ENCODE measurements at regions not wholly inside any gene's neighbourhood (a gene's known extent, or its start where the extent isn't known, plus 50 kb on each side); places are given as distances from the start of the nearest gene placed in this dataset.
"Not testable (repeated sequence)": the region's sequence is repeated elsewhere in the genome, so short reads cannot be mapped to it uniquely, and the experiment has no call there.

DNA sequence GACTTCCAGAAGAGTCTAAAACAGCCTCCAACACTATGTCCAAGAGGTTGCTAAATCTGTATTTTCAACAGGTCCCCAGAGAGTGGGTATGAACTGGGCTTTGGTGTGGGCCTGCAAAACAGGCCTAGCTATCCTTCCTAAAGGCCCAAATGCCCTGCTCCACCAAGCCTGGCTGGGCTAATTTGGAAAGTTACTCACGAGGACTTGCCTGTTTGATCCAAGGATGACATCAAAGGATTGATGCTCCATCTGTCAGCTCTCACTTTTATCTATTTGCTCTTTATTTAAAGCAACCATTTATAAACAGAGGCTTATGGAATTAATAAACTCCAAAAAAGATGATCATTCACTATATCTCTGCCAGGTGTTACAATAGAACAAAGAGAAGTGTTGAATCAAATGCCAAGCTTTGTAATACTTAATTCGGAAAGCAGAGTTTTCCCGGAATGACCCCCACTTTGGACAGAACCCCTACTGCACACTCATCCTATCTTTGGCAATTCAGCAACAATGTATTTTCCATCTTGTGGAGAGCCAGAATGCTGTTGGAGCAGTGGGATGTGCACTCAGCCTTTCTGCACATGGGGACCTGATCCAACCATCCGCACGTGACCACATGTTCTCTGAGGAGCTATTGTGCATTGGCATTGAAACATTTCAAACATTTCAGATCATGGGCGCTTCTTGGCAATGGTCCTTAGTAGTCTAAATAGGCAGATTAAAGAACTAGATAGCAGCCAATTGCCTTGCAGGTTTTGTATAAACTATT lies 163.3 kb upstream of the THBS1 start (continued):
- no peak for TF ChIP-seq ZNF219 (CRISPR knock-in tag; IDR thresholded peaks at IDR 0.05; ENCODE audit: borderline replicate concordance)
- TF ChIP-seq PRRX2 (CRISPR knock-in tag; IDR thresholded peaks at IDR 0.05) = no peak

DNA sequence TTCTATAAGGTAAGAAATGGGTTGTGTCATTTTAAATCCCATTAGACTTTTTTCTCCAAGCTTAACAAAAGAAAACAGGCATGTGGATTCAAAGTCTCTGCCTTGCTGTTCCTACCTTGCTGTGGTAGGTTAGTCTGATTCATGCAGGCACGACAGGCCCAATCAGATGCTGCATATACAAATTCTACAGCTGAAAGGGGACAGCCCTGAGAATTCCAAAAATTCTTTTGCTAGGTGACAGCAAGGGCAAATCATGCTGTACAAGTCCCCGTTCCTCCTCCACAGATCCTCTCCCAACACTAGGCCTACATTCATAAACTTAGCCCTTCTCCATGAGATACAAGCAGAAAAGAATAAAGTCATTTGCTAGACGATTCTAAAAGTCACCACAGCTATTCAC lies 161.2 kb upstream of the THBS1 start:
- TF ChIP-seq CREM (CRISPR knock-in tag; IDR thresholded peaks at IDR 0.05) (no peak), SMAD4 (CRISPR knock-in tag; IDR thresholded peaks at IDR 0.05) (no peak), FOXP1 (CRISPR knock-in tag; IDR thresholded peaks at IDR 0.05; ENCODE audit: borderline replicate concordance) (no peak), ARID4B (CRISPR knock-in tag; IDR thresholded peaks at IDR 0.05; ENCODE audit: borderline replicate concordance) (no peak)
- TF ChIP-seq, protein P1, sequence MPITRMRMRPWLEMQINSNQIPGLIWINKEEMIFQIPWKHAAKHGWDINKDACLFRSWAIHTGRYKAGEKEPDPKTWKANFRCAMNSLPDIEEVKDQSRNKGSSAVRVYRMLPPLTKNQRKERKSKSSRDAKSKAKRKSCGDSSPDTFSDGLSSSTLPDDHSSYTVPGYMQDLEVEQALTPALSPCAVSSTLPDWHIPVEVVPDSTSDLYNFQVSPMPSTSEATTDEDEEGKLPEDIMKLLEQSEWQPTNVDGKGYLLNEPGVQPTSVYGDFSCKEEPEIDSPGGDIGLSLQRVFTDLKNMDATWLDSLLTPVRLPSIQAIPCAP (CRISPR knock-in tag; IDR thresholded peaks at IDR 0.05) = no peak
- Mint-ChIP-seq H3K4me1 (peaks cover 17% of the 10 kb centered on the region), H3K36me3 (peaks cover 35% of the 10 kb centered on the region), H3K4me3 (peak overlapping the region; percentile 67), H3K27ac (peak overlapping the region; percentile 24; the same call in 1 of the 2 replicates), H3K9me3 (peaks cover 45% of the 10 kb centered on the region), H3K27me3 (ENCODE audit: low read depth) (peaks cover 12% of the 10 kb centered on the region)
- DNase-seq (ENCODE audit: low spot score) (no peak), ATAC-seq (peak; percentile 52; the same call in 1 of the 2 replicates)
- ChIA-PET POLR2A (no interaction called here), CTCF (interaction anchor here (0.9 to 1.3 kb wide), 2 partner anchors 18 to 160 kb away, joined by 3 read pairs; no protein-coding TSS in a partner anchor)

GRCh38 chr15:39420123-39420852 lies 160.6 kb upstream of the THBS1 start:
- H3K27me3 Mint-ChIP-seq (ENCODE audit: low read depth); DNase-seq (ENCODE audit: low spot score); POLR2A ChIA-PET: not testable (repeated sequence)
- CTCF ChIA-PET = interaction anchor here (0.9 to 1.3 kb wide), 2 partner anchors 18 to 159 kb away, joined by 3 read pairs; no protein-coding TSS in a partner anchor
- Mint-ChIP-seq H3K4me3 (peak overlapping the region; percentile 67), H3K9me3 (peaks cover 42% of the 10 kb centered on the region), H3K36me3 (peaks cover 32% of the 10 kb centered on the region), H3K4me1 (peaks cover 17% of the 10 kb centered on the region), H3K27ac (peak overlapping the region; percentile 91)
- peak; percentile 16; the same call in 1 of the 2 replicates for ATAC-seq

DNA sequence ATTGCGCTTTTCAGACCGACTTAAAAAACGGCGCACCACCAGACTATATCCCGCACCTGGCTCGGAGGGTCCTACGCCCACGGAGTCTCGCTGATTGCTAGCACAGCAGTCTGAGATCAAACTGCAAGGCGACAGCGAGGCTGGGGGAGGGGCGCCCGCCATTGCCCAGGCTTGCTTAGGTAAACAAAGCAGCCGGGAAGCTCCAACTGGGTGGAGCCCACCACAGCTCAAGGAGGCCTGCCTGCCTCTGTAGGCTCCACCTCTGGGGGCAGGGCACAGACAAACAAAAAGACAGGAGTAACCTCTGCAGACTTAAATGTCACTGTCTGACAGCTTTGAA lies 160.1 kb upstream of the THBS1 start:
- peaks cover 32% of the 10 kb centered on the region for H3K36me3 Mint-ChIP-seq
- ATAC-seq; H3K27me3 Mint-ChIP-seq (ENCODE audit: low read depth); POLR2A ChIA-PET; DNase-seq (ENCODE audit: low spot score); CTCF ChIA-PET: not testable (repeated sequence)
- H3K4me1 Mint-ChIP-seq = peaks cover 17% of the 10 kb centered on the region
- H3K27ac Mint-ChIP-seq = peak overlapping the region; percentile 91; the same call in 1 of the 2 replicates
- H3K9me3 Mint-ChIP-seq = peaks cover 37% of the 10 kb centered on the region
- peak overlapping the region; percentile 67 for H3K4me3 Mint-ChIP-seq
